Epithelial cell of proximal tubule (primary cell): ENCODE measurements at regions not wholly inside any gene's neighbourhood (a gene's known extent, or its start where the extent isn't known, plus 50 kb on each side); places are given as distances from the start of the nearest gene placed in this dataset.

Experiments
- DNase-seq: peaks from one replicate; pipeline ENCODE4 v3.0.0-alpha.2; 2011; ENCODE audit warnings: low read depth
- H3K4me3 ChIP-seq: 2 replicates; pipeline ENCODE4 v1.5.1; 2011; ENCODE audit warnings: low read depth, mild to moderate bottlenecking, low read length
- CTCF ChIP-seq: conservative IDR thresholded peaks from 2 replicates; pipeline ENCODE4 v1.5.1; 2012; ENCODE audit warnings: low read depth, mild to moderate bottlenecking, low read length

DNA sequence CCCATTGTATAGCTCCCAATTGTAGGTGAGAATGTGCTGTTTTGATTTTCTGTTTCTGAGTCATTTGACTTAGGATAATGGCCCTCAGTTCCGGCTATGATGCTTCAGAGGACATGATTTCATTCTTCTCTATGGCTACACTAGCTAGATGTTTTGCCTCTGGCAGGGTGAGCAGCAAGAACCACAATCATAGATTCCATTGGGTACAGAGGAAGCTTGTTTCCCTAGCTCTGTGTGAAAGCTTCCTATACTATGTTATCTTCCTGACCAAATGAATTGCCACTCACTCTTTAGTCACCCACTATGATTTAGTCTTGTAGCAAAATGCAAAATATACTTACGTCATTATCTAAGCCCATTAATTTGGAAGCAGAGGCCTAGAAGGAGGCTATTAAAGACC lies 616.3 kb downstream of the PLA2G4A start:
- H3K4me3 ChIP-seq = no peak overlapping the region
- no peak for TF ChIP-seq CTCF
- no peak for DNase-seq

DNA sequence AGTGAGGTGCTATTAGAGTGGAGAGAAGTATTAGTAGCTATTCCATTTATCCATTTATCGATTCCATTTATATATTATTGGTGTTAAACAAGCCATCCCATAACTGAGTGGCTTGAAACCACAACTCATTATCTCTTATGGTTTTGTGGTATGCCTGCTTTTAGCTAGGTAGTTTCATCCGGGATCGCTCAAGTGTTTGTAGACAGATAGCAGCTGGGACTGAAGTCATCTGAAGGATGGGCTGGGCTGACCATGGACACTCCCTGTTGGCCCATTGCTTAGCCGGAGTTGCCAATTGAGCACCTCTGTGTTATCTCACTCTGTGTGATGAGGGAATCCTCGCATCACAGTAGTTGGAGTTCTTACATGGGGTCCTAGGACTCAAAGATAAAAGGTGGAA lies 622.5 kb downstream of the PLA2G4A start:
- no peak for DNase-seq
- H3K4me3 ChIP-seq = no peak overlapping the region
- TF ChIP-seq CTCF = no peak

DNA sequence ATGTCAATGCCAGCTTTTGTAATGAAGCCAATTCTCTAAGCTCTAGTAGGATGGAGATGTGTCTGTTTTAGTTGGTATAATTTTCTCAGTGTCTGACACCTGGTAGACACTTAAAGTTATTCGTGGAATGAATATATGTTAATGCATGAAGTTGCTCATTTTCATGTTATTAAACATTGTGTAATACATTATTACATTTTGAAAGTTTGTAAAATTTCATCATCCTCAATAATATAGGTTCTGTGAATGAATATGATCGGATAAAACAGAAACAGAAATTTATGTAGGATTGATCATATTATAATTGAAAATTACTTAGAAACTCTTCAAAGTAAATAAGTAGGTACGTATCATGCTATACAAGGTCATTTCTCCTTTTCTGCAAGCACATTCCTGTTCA lies 625.3 kb downstream of the PLA2G4A start:
- DNase-seq = no peak
- no peak for TF ChIP-seq CTCF
- H3K4me3 ChIP-seq = no peak overlapping the region

- H3K4me3 ChIP-seq = no peak overlapping the region
- TF ChIP-seq CTCF = no peak
- DNase-seq = no peak
Measured at GRCh38 chr1:187456446-187456845, 627.7 kb downstream of the PLA2G4A start.

- no peak for DNase-seq
- no peak for TF ChIP-seq CTCF
- no peak overlapping the region for H3K4me3 ChIP-seq
Measured at GRCh38 chr1:187460093-187460492, 631.3 kb downstream of the PLA2G4A start.

- TF ChIP-seq CTCF = no peak
- no peak overlapping the region for H3K4me3 ChIP-seq
Measured at GRCh38 chr1:187464320-187464719, 635.6 kb downstream of the PLA2G4A start.

DNA sequence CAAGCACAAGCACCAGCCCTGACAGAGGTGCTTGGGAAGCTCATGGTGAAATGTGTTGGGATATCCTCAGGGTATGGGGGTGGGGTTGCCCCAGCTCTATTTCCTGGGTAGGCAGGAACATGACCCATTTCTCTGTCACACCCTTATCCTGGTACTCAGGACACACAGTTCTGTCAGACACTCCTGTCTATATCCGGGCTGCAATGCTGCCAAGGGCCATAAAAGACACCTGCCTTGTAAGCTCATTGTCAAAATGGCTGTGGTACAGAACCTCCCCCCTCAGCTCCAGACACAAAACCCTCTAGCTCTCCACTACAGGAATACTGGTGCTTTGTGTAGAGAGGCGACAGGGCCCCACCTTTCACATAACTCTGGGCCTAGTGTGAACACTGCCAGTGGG lies 636.7 kb downstream of the PLA2G4A start:
- TF ChIP-seq CTCF = no peak
- no peak overlapping the region for H3K4me3 ChIP-seq

More at GRCh38 chr1:187464320-187464719, 635.6 kb downstream of the PLA2G4A start:
- DNase-seq = no peak

More for the DNA sequence above, 636.7 kb downstream of the PLA2G4A start:
- DNase-seq = no peak
